Erythroblast (primary cell): ENCODE measurements at regions not wholly inside any gene's neighbourhood (a gene's known extent, or its start where the extent isn't known, plus 50 kb on each side); places are given as distances from the start of the nearest gene placed in this dataset.

Source experiments
- GATA1 ChIP-seq: IDR thresholded peaks from 2 replicates; pipeline ENCODE4 v1.6.1; 2011; ENCODE audit warnings: low read depth, mild to moderate bottlenecking, control low read depth, low read length, moderate library complexity
- POLR2A ChIP-seq: IDR thresholded peaks from 2 replicates; pipeline ENCODE4 v1.6.1; 2011; ENCODE audit warnings: mild to moderate bottlenecking, low read length

- TF ChIP-seq POLR2A = no peak
- TF ChIP-seq GATA1 = no peak
Measured at GRCh38 chr4:127188847-127189246, 443.9 kb upstream of the INTU start.
